ENCODE measurements at regions not wholly inside any gene's neighbourhood (a gene's known extent, or its start where the extent isn't known, plus 50 kb on each side); places are given as distances from the start of the nearest gene placed in this dataset.
A peak's percentile ranks its signal among the peaks of the same experiment; 100 is the strongest.

DNA sequence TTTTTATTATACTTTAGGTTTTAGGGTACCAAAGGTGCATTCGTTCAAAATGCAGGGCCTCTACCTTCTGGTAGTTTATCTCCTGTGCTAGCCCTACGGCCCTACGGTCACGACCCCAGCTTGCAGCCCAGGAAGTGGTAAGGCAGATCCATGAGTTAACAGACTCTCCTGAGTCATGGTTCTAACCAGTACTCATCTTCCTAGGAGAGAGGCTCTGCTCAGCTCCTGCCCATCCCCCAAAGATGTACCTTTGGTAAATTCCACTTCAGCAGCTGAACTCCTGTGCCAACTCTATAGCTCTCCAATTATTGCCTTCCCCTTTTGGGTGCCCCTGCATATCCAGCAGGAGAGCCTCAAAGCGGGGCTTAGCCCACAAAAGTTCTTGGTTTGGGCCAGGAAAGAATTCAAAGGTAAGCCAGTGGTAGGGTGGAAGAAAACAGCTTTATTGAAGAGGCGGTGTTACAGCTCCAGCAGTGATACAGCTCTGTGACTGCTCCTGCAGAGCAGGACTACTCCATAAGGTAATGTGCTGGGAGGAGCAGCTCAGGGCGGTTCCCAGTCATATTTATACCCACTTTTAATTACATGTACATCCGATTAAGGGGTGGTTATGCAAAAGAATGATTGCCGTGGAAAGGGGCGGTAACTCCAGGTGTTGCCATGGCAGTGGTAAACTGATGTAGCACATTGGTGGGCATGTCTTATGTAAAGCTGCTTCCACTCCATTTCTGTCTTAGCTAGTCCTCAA lies 241.4 kb downstream of the PMP22 start:
- Mint-ChIP-seq H3K36me3 (no peaks in the 10 kb centered on the region), H3K9me3 (peaks cover 0 to 6% (median 2%) of the 10 kb centered on the region in 7 donors), H3K27me3 (peaks cover 7 to 8% (median 7%) of the 10 kb centered on the region in 3 donors), H3K27ac (peak overlapping the region in 1 of 6 donors; percentile 65), H3K4me3 (no peak overlapping the region), H3K4me1 (no peaks in the 10 kb centered on the region)
- ATAC-seq (ENCODE audit: low read depth in 2 of 2) (no peak), DNase-seq (no peak)

DNA sequence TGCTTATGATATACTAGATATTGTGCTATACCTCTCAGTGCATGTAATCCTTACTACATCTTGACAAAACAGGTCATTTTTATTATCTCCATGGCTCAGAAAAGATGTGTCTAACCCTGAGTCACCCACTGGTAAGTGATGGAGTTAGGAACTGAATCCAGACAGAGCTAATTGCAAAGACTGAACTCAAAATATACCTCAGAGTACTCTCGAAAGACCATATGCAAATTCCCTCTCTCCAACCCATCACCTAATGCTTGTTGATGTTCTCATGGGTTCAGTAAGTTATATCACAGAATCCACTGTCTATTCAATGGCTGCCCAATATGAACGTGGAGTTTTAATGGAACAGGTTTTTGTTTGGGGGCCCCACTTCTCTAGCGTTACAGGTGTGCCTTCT lies 246.0 kb downstream of the PMP22 start:
- Mint-ChIP-seq H3K36me3 (no peaks in the 10 kb centered on the region), H3K27ac (no peak overlapping the region), H3K4me3 (no peak overlapping the region), H3K27me3 (peaks cover 0 to 7% (median 0%) of the 10 kb centered on the region in 3 donors), H3K4me1 (no peaks in the 10 kb centered on the region), H3K9me3 (peaks cover 0 to 6% (median 0%) of the 10 kb centered on the region in 7 donors)
- DNase-seq: no peak
- no peak for ATAC-seq (ENCODE audit: low read depth in 2 of 2)

DNA sequence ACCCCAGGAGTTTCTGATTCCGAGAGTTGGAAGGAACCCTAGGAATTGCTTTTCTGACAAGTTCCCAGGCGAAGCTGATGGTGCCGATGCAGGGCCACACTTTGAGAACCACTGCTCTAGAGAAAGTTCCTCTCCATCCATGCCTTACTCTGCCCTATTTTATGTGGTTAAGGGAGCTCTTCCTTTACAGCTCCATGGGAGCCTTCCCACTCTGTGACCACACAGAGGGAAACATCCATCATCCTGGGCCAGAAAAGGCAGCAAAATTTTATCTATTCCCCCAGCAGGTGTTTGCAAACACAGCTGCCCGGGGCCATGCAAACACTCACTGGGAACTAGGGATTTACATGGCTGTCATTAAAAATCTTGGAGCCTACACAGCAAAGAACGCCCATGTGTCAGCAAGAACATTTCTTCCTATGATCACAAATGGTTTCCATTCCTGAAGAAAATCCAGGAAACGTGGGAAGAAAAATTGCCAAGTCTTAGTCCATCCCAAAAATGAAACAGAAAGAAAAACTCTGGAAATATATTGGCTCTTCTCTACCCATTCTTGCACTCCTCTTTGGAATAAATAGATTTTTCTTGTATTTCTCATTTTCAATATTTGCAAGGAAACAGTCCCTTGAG lies 252.7 kb downstream of the PMP22 start:
- no peak for DNase-seq
- no peak for ATAC-seq (ENCODE audit: low read depth in 2 of 2)
- Mint-ChIP-seq H3K27me3 (peaks cover 0 to 5% (median 0%) of the 10 kb centered on the region in 3 donors), H3K4me3 (no peak overlapping the region), H3K9me3 (peaks cover 0 to 4% (median 0%) of the 10 kb centered on the region in 7 donors), H3K4me1 (no peaks in the 10 kb centered on the region), H3K27ac (no peak overlapping the region), H3K36me3 (no peaks in the 10 kb centered on the region)

DNA sequence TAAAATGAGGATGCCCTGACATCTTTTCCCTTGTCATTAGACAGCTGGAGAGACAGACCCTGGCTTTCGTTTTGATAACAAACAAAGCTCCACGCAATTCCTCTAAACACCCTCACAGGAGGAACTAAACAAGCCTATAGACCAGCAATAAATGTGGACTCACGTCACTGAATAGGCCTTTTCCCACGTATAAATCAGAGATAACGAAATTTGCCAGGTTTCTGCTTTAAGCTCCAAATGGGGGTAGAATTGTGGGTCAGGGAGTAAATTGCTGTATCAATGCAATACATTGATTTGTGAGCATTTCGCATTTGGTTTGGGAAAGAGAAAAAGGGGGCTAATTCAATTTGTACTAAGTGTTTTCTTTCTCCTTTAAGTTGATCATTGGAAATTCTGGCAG lies 256.0 kb downstream of the PMP22 start:
- Mint-ChIP-seq H3K27ac (no peak overlapping the region), H3K4me1 (no peaks in the 10 kb centered on the region), H3K4me3 (no peak overlapping the region), H3K36me3 (no peaks in the 10 kb centered on the region), H3K27me3 (peaks cover 0 to 5% (median 0%) of the 10 kb centered on the region in 3 donors), H3K9me3 (peaks cover 0 to 4% (median 0%) of the 10 kb centered on the region in 7 donors)
- DNase-seq (no peak), ATAC-seq (ENCODE audit: low read depth in 2 of 2) (no peak)

DNA sequence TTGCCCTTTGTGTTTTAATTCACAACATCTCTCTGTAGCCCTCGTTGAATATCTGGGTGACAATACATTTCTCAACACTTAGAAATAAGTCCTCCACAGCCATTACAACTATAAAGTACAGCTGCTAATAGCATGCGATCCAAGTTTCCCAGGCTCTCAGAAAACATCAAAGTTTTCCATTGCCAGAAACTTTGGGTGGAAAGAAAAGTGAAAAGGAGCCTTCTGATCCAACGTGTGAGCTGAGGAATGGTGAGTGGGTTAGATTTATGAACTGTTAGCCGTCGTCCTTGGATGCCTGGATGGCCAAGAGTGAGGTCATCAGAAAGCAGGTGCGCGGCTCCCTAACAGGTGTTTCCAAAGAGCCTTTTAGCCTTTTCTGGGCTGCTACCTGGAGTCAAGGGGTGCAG lies 258.0 kb downstream of the PMP22 start:
- Mint-ChIP-seq H3K36me3 (no peaks in the 10 kb centered on the region), H3K27ac (no peak overlapping the region), H3K27me3 (peaks cover 0 to 5% (median 0%) of the 10 kb centered on the region in 3 donors), H3K4me1 (no peaks in the 10 kb centered on the region), H3K4me3 (no peak overlapping the region), H3K9me3 (peaks cover 0 to 4% (median 0%) of the 10 kb centered on the region in 7 donors)
- ATAC-seq (ENCODE audit: low read depth in 2 of 2): no peak
- DNase-seq: no peak

DNA sequence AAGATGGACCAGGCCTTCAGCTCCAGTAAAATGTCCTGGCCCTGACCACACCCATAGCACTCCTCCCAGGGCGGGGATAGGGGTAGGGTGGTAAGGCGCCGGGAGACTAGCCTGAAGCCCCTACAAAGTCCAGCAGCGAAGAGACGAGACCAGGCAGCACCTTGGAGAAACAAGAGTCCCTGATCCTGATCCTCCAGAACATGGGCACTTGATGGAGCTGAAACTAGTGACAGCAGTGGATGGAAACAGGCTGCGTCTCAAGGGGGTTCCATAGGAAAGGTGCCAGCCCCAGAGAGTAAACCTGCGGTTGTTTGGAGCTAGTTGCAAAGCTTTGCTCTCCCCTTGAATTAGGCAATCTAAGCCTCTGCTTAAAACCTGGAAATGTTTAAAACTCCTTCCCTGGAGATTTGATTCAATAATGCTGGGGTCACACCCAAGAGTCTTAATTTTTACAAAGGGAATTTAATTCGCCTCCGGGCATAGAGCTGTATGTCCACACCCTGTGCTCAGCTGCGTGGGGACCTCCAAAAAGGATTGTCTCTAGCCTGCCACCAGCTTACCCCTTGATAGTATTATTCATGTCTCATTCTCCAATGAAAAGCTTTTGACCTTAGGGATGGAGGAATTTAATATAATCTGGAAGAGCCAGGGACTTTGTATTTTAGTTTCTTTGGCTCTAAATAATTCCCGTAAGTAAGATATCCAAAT lies 258.6 kb downstream of the PMP22 start:
- H3K9me3 Mint-ChIP-seq: peaks cover 0 to 4% (median 0%) of the 10 kb centered on the region in 7 donors
- H3K27me3 Mint-ChIP-seq: peaks cover 0 to 5% (median 0%) of the 10 kb centered on the region in 3 donors
- no peak for DNase-seq
- no peaks in the 10 kb centered on the region for H3K4me1 Mint-ChIP-seq
- ATAC-seq (ENCODE audit: low read depth in 2 of 2): no peak
- H3K27ac Mint-ChIP-seq: peak overlapping the region in 1 of 6 donors; percentile 39
- no peak overlapping the region for H3K4me3 Mint-ChIP-seq
- H3K36me3 Mint-ChIP-seq: no peaks in the 10 kb centered on the region

DNA sequence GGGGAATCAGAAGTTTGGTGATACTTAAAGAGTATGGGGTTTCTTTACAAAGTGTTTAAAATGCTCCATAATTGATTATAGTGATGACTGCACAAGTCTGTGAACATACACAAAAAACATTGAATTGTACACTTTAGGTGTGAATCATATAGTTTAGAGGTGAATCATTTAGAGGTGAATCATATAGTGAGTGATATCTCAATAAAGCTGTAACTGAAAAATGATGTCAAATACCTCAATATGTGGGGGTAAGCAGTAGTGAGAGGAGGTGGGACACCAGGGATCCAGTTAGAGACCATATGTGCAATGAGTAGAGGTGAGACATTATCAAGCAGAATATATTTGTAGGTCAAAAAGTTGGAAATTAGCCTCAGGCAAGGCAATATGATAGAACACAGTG lies 264.5 kb downstream of the PMP22 start:
- Mint-ChIP-seq H3K36me3 (no peaks in the 10 kb centered on the region), H3K27ac (no peak overlapping the region), H3K9me3 (peaks cover 0 to 4% (median 0%) of the 10 kb centered on the region in 7 donors), H3K4me3 (no peak overlapping the region), H3K4me1 (no peaks in the 10 kb centered on the region), H3K27me3 (peaks cover 8 to 19% (median 13%) of the 10 kb centered on the region in 3 donors)
- ATAC-seq (ENCODE audit: low read depth in 2 of 2) (no peak), DNase-seq (no peak)

DNA sequence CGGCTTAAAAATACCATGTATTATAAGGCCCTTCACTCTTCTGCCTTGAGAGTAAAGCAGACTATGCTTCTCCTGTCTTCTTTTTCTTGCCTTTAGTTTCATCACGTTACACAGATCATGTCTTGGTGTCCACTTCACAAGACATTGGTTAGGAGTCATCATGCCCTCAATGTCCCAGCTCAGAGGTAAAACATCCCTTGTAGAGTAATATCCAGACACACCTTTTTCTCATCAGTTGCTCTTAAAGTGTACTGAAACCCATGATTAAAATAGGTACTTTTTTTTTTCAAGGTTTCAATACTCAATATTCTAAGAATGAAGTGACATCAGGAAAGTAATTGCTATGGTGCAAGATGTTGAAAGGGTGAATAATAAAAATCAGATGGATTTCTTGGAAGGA lies 267.8 kb downstream of the PMP22 start:
- Mint-ChIP-seq H3K36me3 (no peaks in the 10 kb centered on the region), H3K9me3 (peaks cover 0 to 9% (median 0%) of the 10 kb centered on the region in 7 donors), H3K27ac (no peak overlapping the region), H3K27me3 (peaks cover 15 to 19% (median 18%) of the 10 kb centered on the region in 3 donors), H3K4me1 (no peaks in the 10 kb centered on the region), H3K4me3 (no peak overlapping the region)
- ATAC-seq (ENCODE audit: low read depth in 2 of 2) (no peak), DNase-seq (no peak)

DNA sequence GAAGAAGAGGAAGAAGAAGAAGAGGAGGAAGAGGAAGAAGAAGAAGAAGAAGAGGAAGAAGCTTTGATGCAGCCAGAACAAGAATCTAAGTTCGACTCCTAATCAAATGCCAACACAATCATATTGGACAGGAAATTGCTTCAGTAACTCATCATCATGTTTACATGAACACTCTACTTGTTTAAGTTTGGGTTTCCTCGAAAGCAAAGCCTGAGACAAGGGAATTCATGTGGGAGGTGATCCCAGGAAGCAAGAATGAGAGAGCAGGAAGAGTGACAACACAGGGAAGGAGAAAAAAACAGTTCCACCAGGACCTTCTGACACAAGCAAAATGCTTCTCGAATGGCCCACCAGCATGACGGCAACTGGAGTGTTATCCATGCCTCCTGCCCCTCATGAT lies 279.0 kb downstream of the PMP22 start:
- Mint-ChIP-seq H3K27me3 (peaks cover 7 to 36% (median 16%) of the 10 kb centered on the region in 3 donors), H3K27ac (no peak overlapping the region), H3K4me1 (no peaks in the 10 kb centered on the region), H3K4me3 (no peak overlapping the region), H3K9me3 (peaks cover 0 to 5% (median 0%) of the 10 kb centered on the region in 7 donors), H3K36me3 (no peaks in the 10 kb centered on the region)
- ATAC-seq (ENCODE audit: low read depth in 2 of 2): no peak
- DNase-seq: no peak

DNA sequence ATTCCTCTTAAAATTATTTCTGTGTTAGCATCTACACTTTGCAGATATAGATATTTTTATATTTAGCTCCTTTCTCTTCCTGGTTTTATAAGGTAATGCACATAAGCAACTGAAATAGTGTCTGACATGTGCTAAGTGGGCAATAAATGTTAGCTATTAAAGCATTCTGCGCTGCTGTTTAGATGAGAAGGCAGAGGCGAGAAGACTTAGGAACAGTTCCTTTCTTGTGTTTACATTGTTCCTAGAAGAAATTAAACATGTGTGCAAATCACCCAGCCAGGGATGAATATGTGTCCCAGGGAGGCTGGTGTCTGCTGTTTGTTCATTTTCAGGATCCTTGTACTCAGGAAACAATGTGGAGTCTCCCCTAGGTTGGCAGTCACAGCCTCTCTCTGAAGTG lies 292.3 kb downstream of the PMP22 start:
- Mint-ChIP-seq H3K36me3 (peaks cover 6 to 12% of the 10 kb centered on the region in 2 donors), H3K27ac (no peak overlapping the region), H3K4me1 (no peaks in the 10 kb centered on the region), H3K4me3 (no peak overlapping the region), H3K27me3 (peaks cover 10 to 21% (median 12%) of the 10 kb centered on the region in 3 donors), H3K9me3 (peaks cover 8 to 48% (median 23%) of the 10 kb centered on the region in 7 donors)
- DNase-seq (no peak), ATAC-seq (ENCODE audit: low read depth in 2 of 2) (no peak)

DNA sequence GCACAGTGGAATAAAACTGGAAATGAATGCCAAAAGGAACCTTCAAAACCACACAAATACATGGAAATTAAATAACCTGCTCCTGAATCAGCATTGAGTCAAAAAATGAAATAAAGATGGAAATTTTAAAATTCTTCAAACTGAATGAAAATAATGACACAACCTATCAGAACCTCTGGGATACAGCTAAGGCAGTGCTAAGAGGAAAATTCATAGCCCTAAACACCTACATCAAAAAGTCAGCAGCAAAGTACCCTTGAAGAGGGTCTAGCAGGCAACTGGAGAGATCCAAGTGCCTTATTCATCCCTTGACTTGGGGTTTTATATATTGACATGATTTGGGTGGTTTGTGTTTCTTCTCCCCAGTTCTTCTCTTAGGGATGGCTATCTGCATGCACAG lies 294.1 kb downstream of the PMP22 start:
- H3K27me3 Mint-ChIP-seq: peaks cover 10 to 21% (median 12%) of the 10 kb centered on the region in 3 donors
- H3K36me3 Mint-ChIP-seq: peaks cover 6 to 12% of the 10 kb centered on the region in 2 donors
- no peak overlapping the region for H3K4me3 Mint-ChIP-seq
- DNase-seq (no peak), ATAC-seq (ENCODE audit: low read depth in 2 of 2) (no peak)
- H3K27ac Mint-ChIP-seq: no peak overlapping the region
- H3K9me3 Mint-ChIP-seq: peaks cover 8 to 51% (median 22%) of the 10 kb centered on the region in 7 donors
- no peaks in the 10 kb centered on the region for H3K4me1 Mint-ChIP-seq

DNA sequence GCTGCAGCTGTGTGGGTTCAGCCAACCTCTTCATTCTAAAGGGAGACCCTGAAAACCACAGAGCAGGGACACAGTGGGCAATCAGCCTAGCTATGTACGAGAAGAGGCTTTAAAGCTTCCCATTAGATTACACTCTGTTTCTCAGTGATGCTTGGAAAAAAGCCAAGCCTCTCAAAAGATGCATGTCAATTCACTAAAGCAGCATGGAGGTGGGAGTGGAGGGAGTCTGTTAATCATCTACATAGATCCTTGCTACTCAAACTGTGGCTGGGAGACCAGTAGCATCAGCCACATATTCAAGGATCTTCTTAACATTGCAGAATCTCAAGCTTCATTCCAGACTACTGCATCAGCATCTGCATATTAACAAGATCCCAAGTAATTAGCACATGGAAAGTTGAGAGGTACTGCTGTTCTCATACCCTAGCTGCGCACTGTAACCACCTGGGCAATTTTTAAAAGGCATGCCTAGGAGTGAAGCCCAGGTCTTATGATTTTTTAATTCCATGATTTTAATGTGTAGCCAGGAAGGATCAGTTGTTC lies 305.9 kb downstream of the PMP22 start:
- no peaks in the 10 kb centered on the region for H3K36me3 Mint-ChIP-seq

DNA sequence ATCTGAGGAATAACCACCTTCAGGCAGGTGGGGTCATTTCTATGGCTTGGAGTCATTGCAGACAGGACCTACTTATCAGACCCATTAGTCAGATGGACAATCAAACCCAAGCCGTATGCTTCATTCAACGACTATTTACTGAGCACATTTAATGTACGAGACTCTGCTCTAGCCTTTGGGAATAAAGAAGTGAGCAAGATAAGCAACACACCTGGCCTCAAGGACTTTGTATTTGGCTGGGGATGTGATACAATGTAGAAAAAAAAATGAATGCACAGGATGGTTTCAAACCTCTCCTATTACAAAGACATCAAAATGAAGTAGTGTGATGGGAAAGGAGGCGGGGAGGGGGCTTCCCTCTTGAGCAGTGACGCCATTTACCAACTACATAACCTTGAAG lies 311.7 kb downstream of the PMP22 start:
- ATAC-seq (ENCODE audit: low read depth in 2 of 2): no peak
- Mint-ChIP-seq H3K4me1 (no peaks in the 10 kb centered on the region), H3K9me3 (peaks cover 0 to 6% (median 0%) of the 10 kb centered on the region in 7 donors), H3K4me3 (no peak overlapping the region), H3K27me3 (peaks cover 6 to 24% (median 15%) of the 10 kb centered on the region in 3 donors), H3K27ac (no peak overlapping the region), H3K36me3 (no peaks in the 10 kb centered on the region)
- no peak for DNase-seq

More for the DNA sequence above, 305.9 kb downstream of the PMP22 start:
- ATAC-seq (ENCODE audit: low read depth in 2 of 2) (no peak), DNase-seq (no peak)
- no peaks in the 10 kb centered on the region for H3K4me1 Mint-ChIP-seq
- H3K27me3 Mint-ChIP-seq: peaks cover 0 to 10% (median 5%) of the 10 kb centered on the region in 3 donors
- H3K27ac Mint-ChIP-seq: peak overlapping the region in 1 of 6 donors; percentile 65
- no peak overlapping the region for H3K4me3 Mint-ChIP-seq
- peaks cover 0 to 4% (median 0%) of the 10 kb centered on the region in 7 donors for H3K9me3 Mint-ChIP-seq
